ENCODE measurements at regions not wholly inside any gene's neighbourhood (a gene's known extent, or its start where the extent isn't known, plus 50 kb on each side); places are given as distances from the start of the nearest gene placed in this dataset.
A peak's percentile ranks its signal among the peaks of the same experiment; 100 is the strongest.

DNA sequence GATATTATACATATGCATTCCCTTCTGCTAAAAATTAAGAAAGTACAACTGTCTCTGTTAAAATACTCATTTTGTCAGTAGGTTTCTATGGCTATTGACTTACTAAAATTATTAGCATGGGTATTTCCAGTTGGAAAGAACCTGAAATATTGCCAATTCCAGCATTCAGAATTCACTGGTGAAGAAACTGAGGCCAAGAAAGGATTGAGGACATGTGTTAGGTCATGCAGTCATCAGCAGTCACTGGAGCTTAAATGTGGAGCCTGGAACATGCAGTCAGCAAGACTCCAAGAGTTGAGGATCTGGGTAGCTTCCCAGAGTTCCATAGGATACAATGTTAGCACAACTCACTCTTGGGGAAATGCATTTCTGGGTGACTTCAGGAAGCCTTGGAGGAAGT lies 1335.6 kb downstream of the AACS start:
- no peak for DNase-seq (ENCODE audit: insufficient read length, low spot score, missing footprints)
- Histone ChIP-seq H3K4me2 (ENCODE audit: insufficient read depth, low read length) (no peak overlapping the region), H4K20me1 (ENCODE audit: insufficient read depth, low read length) (no peaks in the 10 kb centered on the region), H3K4me3 (ENCODE audit: insufficient read depth, low read length) (no peak overlapping the region), H2AFZ (ENCODE audit: low read length) (no peak overlapping the region), H3K27me3 (ENCODE audit: insufficient read depth, low read length) (no peaks in the 10 kb centered on the region), H3K36me3 (ENCODE audit: insufficient read depth, low read length) (no peaks in the 10 kb centered on the region), H3K9me3 (ENCODE audit: low read depth, low read length) (no peaks in the 10 kb centered on the region), H3K4me1 (ENCODE audit: insufficient read depth, low read length) (peaks cover 8% of the 10 kb centered on the region), H3K79me2 (ENCODE audit: insufficient read depth, low read length) (no peaks in the 10 kb centered on the region), H3K27ac (ENCODE audit: low read depth, low read length) (no peak overlapping the region)
- TF ChIP-seq CTCF (IDR thresholded peaks at IDR 0.05; ENCODE audit: extremely low read depth, low read depth, low read length), result no peak

DNA sequence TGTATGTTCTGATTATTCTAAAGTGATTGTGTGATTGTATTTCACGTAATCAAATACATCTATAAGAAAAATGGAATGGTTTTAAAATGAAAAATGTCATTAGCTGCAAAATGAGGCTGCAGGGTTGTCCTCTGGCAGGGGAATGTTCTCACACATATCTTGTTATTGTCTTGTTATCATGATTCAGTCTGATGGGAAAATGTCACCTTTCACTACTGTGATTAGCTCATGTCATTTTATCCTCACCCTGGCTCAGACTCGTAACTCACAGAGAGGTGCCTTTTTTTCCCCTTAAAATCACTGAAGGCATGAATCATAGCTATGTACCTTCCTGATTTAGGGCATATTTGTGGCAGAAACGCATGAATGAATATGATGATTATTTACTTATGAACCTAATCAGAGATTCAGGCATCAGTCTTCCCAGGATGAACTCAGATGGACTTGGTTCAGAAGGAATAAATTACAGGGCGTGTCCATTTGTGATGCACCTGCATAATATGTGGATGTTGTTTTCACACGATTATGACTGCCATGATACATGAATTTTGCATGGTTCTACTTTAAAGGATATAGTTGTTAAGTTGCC lies 1339.2 kb downstream of the AACS start:
- no peaks in the 10 kb centered on the region for H3K79me2 ChIP-seq (ENCODE audit: insufficient read depth, low read length)
- peaks cover 8% of the 10 kb centered on the region for H3K4me1 ChIP-seq (ENCODE audit: insufficient read depth, low read length)
- no peaks in the 10 kb centered on the region for H3K36me3 ChIP-seq (ENCODE audit: insufficient read depth, low read length)
- TF ChIP-seq CTCF (IDR thresholded peaks at IDR 0.05; ENCODE audit: extremely low read depth, low read depth, low read length), result no peak
- no peak overlapping the region for H3K4me2 ChIP-seq (ENCODE audit: insufficient read depth, low read length)
- no peaks in the 10 kb centered on the region for H3K9me3 ChIP-seq (ENCODE audit: low read depth, low read length)
- no peaks in the 10 kb centered on the region for H4K20me1 ChIP-seq (ENCODE audit: insufficient read depth, low read length)
- H3K27ac ChIP-seq (ENCODE audit: low read depth, low read length), result no peak overlapping the region
- H3K4me3 ChIP-seq (ENCODE audit: insufficient read depth, low read length), result no peak overlapping the region
- no peaks in the 10 kb centered on the region for H3K27me3 ChIP-seq (ENCODE audit: insufficient read depth, low read length)
- no peak for DNase-seq (ENCODE audit: insufficient read length, low spot score, missing footprints)
- no peak overlapping the region for H2AFZ ChIP-seq (ENCODE audit: low read length)

DNA sequence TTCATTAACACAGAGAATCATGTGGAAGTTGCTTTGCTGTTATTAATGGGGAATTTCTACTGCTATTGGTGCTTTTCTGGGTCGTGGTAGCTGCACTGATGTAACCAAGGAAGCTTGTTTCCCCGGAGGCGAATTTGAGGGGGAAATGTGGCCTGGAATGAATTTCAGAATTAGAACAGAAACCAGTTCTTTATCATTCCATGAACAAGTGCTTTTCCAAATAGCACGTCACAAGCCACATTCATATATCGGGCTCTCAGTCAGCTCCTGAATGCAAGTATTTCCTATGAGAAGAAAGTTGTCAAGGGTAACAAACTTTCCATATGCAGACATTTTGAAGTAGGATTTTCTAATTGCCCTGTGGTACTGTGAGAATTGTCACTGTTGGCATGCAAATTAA lies 1353.2 kb downstream of the AACS start:
- no peaks in the 10 kb centered on the region for H3K9me3 ChIP-seq (ENCODE audit: low read depth, low read length)
- H3K79me2 ChIP-seq (ENCODE audit: insufficient read depth, low read length), result no peaks in the 10 kb centered on the region
- no peak overlapping the region for H2AFZ ChIP-seq (ENCODE audit: low read length)
- no peak overlapping the region for H3K4me3 ChIP-seq (ENCODE audit: insufficient read depth, low read length)
- no peaks in the 10 kb centered on the region for H3K27me3 ChIP-seq (ENCODE audit: insufficient read depth, low read length)
- H3K4me1 ChIP-seq (ENCODE audit: insufficient read depth, low read length), result no peaks in the 10 kb centered on the region
- no peak overlapping the region for H3K4me2 ChIP-seq (ENCODE audit: insufficient read depth, low read length)
- H3K36me3 ChIP-seq (ENCODE audit: insufficient read depth, low read length), result no peaks in the 10 kb centered on the region
- TF ChIP-seq CTCF (IDR thresholded peaks at IDR 0.05; ENCODE audit: extremely low read depth, low read depth, low read length), result no peak
- DNase-seq (ENCODE audit: insufficient read length, low spot score, missing footprints), result peak; percentile 11
- H4K20me1 ChIP-seq (ENCODE audit: insufficient read depth, low read length), result no peaks in the 10 kb centered on the region
- H3K27ac ChIP-seq (ENCODE audit: low read depth, low read length), result no peak overlapping the region

DNA sequence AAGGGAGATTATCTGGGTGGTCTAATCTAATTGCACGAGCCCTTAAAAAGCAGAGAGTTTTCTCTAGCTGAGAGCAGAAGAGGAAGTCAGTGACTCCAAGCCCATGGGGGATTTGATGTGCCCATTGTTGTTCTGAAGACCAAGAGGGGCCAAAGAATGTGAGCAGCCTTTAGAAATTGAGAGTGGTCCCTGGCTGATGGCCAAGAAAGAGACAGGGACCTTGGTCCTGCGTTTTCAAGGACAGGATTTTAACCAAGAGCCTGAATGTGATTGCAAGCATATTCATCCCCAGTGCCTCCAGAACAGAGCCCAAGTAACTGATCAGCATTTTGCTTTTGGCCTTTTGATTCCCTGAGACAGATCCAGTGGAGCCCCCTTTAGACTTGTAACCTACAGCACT lies 1353.9 kb downstream of the AACS start:
- Histone ChIP-seq H3K4me1 (ENCODE audit: insufficient read depth, low read length) (no peaks in the 10 kb centered on the region), H3K27me3 (ENCODE audit: insufficient read depth, low read length) (no peaks in the 10 kb centered on the region), H3K79me2 (ENCODE audit: insufficient read depth, low read length) (no peaks in the 10 kb centered on the region)

More for the DNA sequence above, 1353.9 kb downstream of the AACS start:
- H2AFZ ChIP-seq (ENCODE audit: low read length), result no peak overlapping the region
- no peak overlapping the region for H3K4me3 ChIP-seq (ENCODE audit: insufficient read depth, low read length)
- no peak for TF ChIP-seq CTCF (IDR thresholded peaks at IDR 0.05; ENCODE audit: extremely low read depth, low read depth, low read length)
- H3K36me3 ChIP-seq (ENCODE audit: insufficient read depth, low read length), result no peaks in the 10 kb centered on the region
- no peaks in the 10 kb centered on the region for H4K20me1 ChIP-seq (ENCODE audit: insufficient read depth, low read length)
- no peak overlapping the region for H3K27ac ChIP-seq (ENCODE audit: low read depth, low read length)
- H3K9me3 ChIP-seq (ENCODE audit: low read depth, low read length), result no peaks in the 10 kb centered on the region
- no peak overlapping the region for H3K4me2 ChIP-seq (ENCODE audit: insufficient read depth, low read length)
- no peak for DNase-seq (ENCODE audit: insufficient read length, low spot score, missing footprints)
